HUES64 (cell line): ENCODE measurements at regions not wholly inside any gene's neighbourhood (a gene's known extent, or its start where the extent isn't known, plus 50 kb on each side); places are given as distances from the start of the nearest gene placed in this dataset.
"Not testable (repeated sequence)": the region's sequence is repeated elsewhere in the genome, so short reads cannot be mapped to it uniquely, and the experiment has no call there.

Source experiments
- H3K27ac ChIP-seq: 2 replicates; pipeline ENCODE4 v1.7.0; 2013; ENCODE audit warnings: low read depth, low read length, inconsistent platforms
- H3K27me3 ChIP-seq: 2 replicates; pipeline ENCODE4 v1.6.1; 2013; ENCODE audit warnings: mild to moderate bottlenecking, low read length; ENCODE audit not compliant: insufficient read depth
- H3K36me3 ChIP-seq: 2 replicates; pipeline ENCODE4 v1.6.1; 2013; ENCODE audit warnings: mild to moderate bottlenecking, low read length; ENCODE audit not compliant: insufficient read depth
- H3K4me1 ChIP-seq: 2 replicates; pipeline ENCODE4 v1.6.1; 2013; ENCODE audit warnings: mild to moderate bottlenecking, low read length, moderate library complexity; ENCODE audit not compliant: insufficient read depth
- H3K4me3 ChIP-seq: 2 replicates; pipeline ENCODE4 v1.5.1; 2013; ENCODE audit warnings: mild to moderate bottlenecking, low read length, moderate library complexity
- H3K9ac ChIP-seq: 2 replicates; pipeline ENCODE4 v1.6.1; 2013; ENCODE audit warnings: mild to moderate bottlenecking, low read depth, low read length
- H3K9me3 ChIP-seq: 2 replicates; pipeline ENCODE4 v1.6.1; 2013; ENCODE audit warnings: low read depth, low read length; ENCODE audit not compliant: insufficient read depth
- WGBS: fragments of 150-250, 120-280 bp; methylation state at CpG from one replicate; pipeline ENCODE4 v1.1.7; 2013; ENCODE audit warnings: missing lambda C conversion rate; 5-methylcytosine and 5-hydroxymethylcytosine counted together

- Histone ChIP-seq H3K9ac (no peak overlapping the region), H3K4me1 (peaks cover 29% of the 10 kb centered on the region), H3K36me3 (no peaks in the 10 kb centered on the region), H3K9me3 (no peaks in the 10 kb centered on the region), H3K27me3 (no peaks in the 10 kb centered on the region), H3K4me3 (no peak overlapping the region), H3K27ac (no peak overlapping the region)
- WGBS: 74% methylated on average over 2 of the region's 2 CpGs
These were observed 1581.2 kb upstream of the WWC1 start for GRCh38 chr5:166710271-166710670.

- Histone ChIP-seq H3K27me3 (no peaks in the 10 kb centered on the region), H3K9me3 (no peaks in the 10 kb centered on the region), H3K27ac (peak overlapping the region; percentile 70), H3K4me3 (no peak overlapping the region), H3K4me1 (peaks cover 29% of the 10 kb centered on the region), H3K9ac (no peak overlapping the region), H3K36me3 (no peaks in the 10 kb centered on the region)
- WGBS: 26% methylated on average over 1 of the region's 1 CpG
These were observed 1578.8 kb upstream of the WWC1 start for GRCh38 chr5:166712447-166713185.

- H3K9me3 ChIP-seq: no peaks in the 10 kb centered on the region
- no peaks in the 10 kb centered on the region for H3K36me3 ChIP-seq
- H3K9ac ChIP-seq: no peak overlapping the region
- no peak overlapping the region for H3K4me3 ChIP-seq
- 89% methylated on average over 7 of the region's 8 CpGs for WGBS
- H3K4me1 ChIP-seq: peaks cover 29% of the 10 kb centered on the region
- peak overlapping the region; percentile 70; the same call in 1 of the 2 replicates for H3K27ac ChIP-seq
- no peaks in the 10 kb centered on the region for H3K27me3 ChIP-seq
These were observed 1578.2 kb upstream of the WWC1 start for GRCh38 chr5:166713295-166713694.

GRCh38 chr5:166716856-166717492 lies 1574.5 kb upstream of the WWC1 start:
- Histone ChIP-seq H3K4me1 (peaks cover 29% of the 10 kb centered on the region), H3K27ac (no peak overlapping the region), H3K36me3 (no peaks in the 10 kb centered on the region), H3K4me3 (no peak overlapping the region), H3K9ac (no peak overlapping the region), H3K9me3 (no peaks in the 10 kb centered on the region), H3K27me3 (no peaks in the 10 kb centered on the region)
- WGBS: 90% methylated on average over 6 of the region's 6 CpGs

- no peak overlapping the region for H3K27ac ChIP-seq
- no peak overlapping the region for H3K4me3 ChIP-seq
- H3K4me1 ChIP-seq: peaks cover under 1% of the 10 kb centered on the region; the same call in 1 of the 2 replicates
- no peaks in the 10 kb centered on the region for H3K9me3 ChIP-seq
- H3K36me3 ChIP-seq: no peaks in the 10 kb centered on the region
- WGBS: no CpG with 5 or more reads among the region's 2 CpGs
- H3K9ac ChIP-seq: no peak overlapping the region
- no peaks in the 10 kb centered on the region for H3K27me3 ChIP-seq
These were observed 1571.5 kb upstream of the WWC1 start for GRCh38 chr5:166719991-166720390.

GRCh38 chr5:166722939-166723338 lies 1568.5 kb upstream of the WWC1 start:
- Histone ChIP-seq H3K4me1 (no peaks in the 10 kb centered on the region), H3K9ac (no peak overlapping the region), H3K9me3 (no peaks in the 10 kb centered on the region), H3K27ac (no peak overlapping the region), H3K36me3 (no peaks in the 10 kb centered on the region), H3K4me3 (no peak overlapping the region), H3K27me3 (no peaks in the 10 kb centered on the region)
- WGBS: 96% methylated on average over 2 of the region's 2 CpGs

GRCh38 chr5:166724284-166724683 lies 1567.2 kb upstream of the WWC1 start:
- Histone ChIP-seq H3K4me3 (no peak overlapping the region), H3K9ac (no peak overlapping the region), H3K4me1 (no peaks in the 10 kb centered on the region), H3K27me3 (no peaks in the 10 kb centered on the region), H3K9me3 (no peaks in the 10 kb centered on the region), H3K36me3 (no peaks in the 10 kb centered on the region), H3K27ac (no peak overlapping the region)
- 96% methylated on average over 3 of the region's 5 CpGs for WGBS

GRCh38 chr5:166725593-166725992 lies 1565.9 kb upstream of the WWC1 start:
- no CpG with 5 or more reads among the region's 1 CpG for WGBS
- H3K9ac ChIP-seq: no peak overlapping the region
- H3K4me1 ChIP-seq: no peaks in the 10 kb centered on the region
- H3K4me3 ChIP-seq: no peak overlapping the region
- no peaks in the 10 kb centered on the region for H3K36me3 ChIP-seq
- H3K9me3 ChIP-seq: no peaks in the 10 kb centered on the region
- no peak overlapping the region for H3K27ac ChIP-seq
- H3K27me3 ChIP-seq: no peaks in the 10 kb centered on the region

- H3K36me3 ChIP-seq: no peaks in the 10 kb centered on the region
- no peak overlapping the region for H3K27ac ChIP-seq
- H3K9me3 ChIP-seq: no peaks in the 10 kb centered on the region
- no peaks in the 10 kb centered on the region for H3K27me3 ChIP-seq
- no peaks in the 10 kb centered on the region for H3K4me1 ChIP-seq
- no peak overlapping the region for H3K4me3 ChIP-seq
- 92% methylated on average over 1 of the region's 1 CpG for WGBS
- H3K9ac ChIP-seq: no peak overlapping the region
These were observed 1565.0 kb upstream of the WWC1 start for GRCh38 chr5:166726406-166726805.

GRCh38 chr5:166742951-166743350 lies 1548.5 kb upstream of the WWC1 start:
- not testable (repeated sequence) for H3K9ac ChIP-seq, H3K4me1 ChIP-seq, H3K4me3 ChIP-seq, H3K36me3 ChIP-seq, H3K27me3 ChIP-seq, H3K9me3 ChIP-seq, H3K27ac ChIP-seq
- WGBS: 76% methylated on average over 4 of the region's 4 CpGs

GRCh38 chr5:166746506-166746905 lies 1544.9 kb upstream of the WWC1 start:
- Histone ChIP-seq H3K4me1 (no peaks in the 10 kb centered on the region), H3K27me3 (no peaks in the 10 kb centered on the region), H3K4me3 (no peak overlapping the region), H3K36me3 (no peaks in the 10 kb centered on the region), H3K27ac (no peak overlapping the region), H3K9ac (no peak overlapping the region), H3K9me3 (no peaks in the 10 kb centered on the region)
- 100% methylated on average over 2 of the region's 2 CpGs for WGBS
